Keratinocyte (primary cell): ENCODE measurements at regions not wholly inside any gene's neighbourhood (a gene's known extent, or its start where the extent isn't known, plus 50 kb on each side); places are given as distances from the start of the nearest gene placed in this dataset.

ENCODE experiments used
- DNase-seq: peaks from one replicate; pipeline ENCODE4 v3.0.0-alpha.2; 2011; ENCODE audit warnings: low read depth, missing footprints, low spot score
- FAIRE-seq: peaks from 2 replicates; lab custom pipeline; 2011; peaks lifted over from hg19 to GRCh38; lab: Jason Lieb, UNC
- H2AFZ ChIP-seq: 2 replicates; pipeline ENCODE4 v1.6.0; 2012; ENCODE audit warnings: low read length, control low read depth, inconsistent platforms; ENCODE audit not compliant: control insufficient read depth
- H3K27ac ChIP-seq: 2 replicates; pipeline ENCODE4 v1.5.1; 2011; ENCODE audit warnings: low read length; ENCODE audit not compliant: control insufficient read depth, insufficient read depth
- H3K27me3 ChIP-seq: 3 replicates; pipeline ENCODE4 v1.6.0; 2011; ENCODE audit warnings: low read length; ENCODE audit not compliant: control insufficient read depth, insufficient read depth; ENCODE audit errors: extremely low read depth
- H3K36me3 ChIP-seq, 2 experiments: 2 replicates in 1 of 2; 3 replicates in 1 of 2; pipeline ENCODE4 v1.5.1; 2011; ENCODE audit warnings: low read length in 2 of 2, mild to moderate bottlenecking in 1 of 2; ENCODE audit not compliant: control insufficient read depth in 2 of 2, insufficient read depth in 2 of 2; ENCODE audit errors: extremely low read depth in 1 of 2
- H3K4me1 ChIP-seq: 3 replicates; pipeline ENCODE4 v1.5.1; 2011; ENCODE audit warnings: low read length; ENCODE audit not compliant: control insufficient read depth, insufficient read depth; ENCODE audit errors: extremely low read depth
- H3K4me2 ChIP-seq: 3 replicates; pipeline ENCODE4 v1.6.0; 2011; ENCODE audit warnings: low read depth, low read length; ENCODE audit not compliant: control insufficient read depth, insufficient read depth; ENCODE audit errors: extremely low read depth
- H3K4me3 ChIP-seq, 3 experiments: fragments of 200-600 bp in 1 of 3; sonication (generic) in 1 of 3; 2 replicates in 2 of 3; 3 replicates in 1 of 3; pipeline ENCODE4 v1.5.1; 2011 to 2016; ENCODE audit warnings: low read length in 3 of 3, mild to moderate bottlenecking in 3 of 3, control low read depth in 2 of 3, inconsistent platforms in 1 of 3, low read depth in 1 of 3, mixed read lengths in 1 of 3, mixed run types in 1 of 3, moderate library complexity in 1 of 3; ENCODE audit not compliant: control insufficient read depth in 2 of 3, insufficient read depth in 2 of 3; ENCODE audit errors: extremely low read depth in 1 of 3
- H3K79me2 ChIP-seq: 2 replicates; pipeline ENCODE4 v1.6.0; 2012; ENCODE audit warnings: low read length; ENCODE audit not compliant: control insufficient read depth, insufficient read depth
- H3K9ac ChIP-seq: 3 replicates; pipeline ENCODE4 v1.6.0; 2011; ENCODE audit warnings: low read length; ENCODE audit not compliant: control insufficient read depth, insufficient read depth; ENCODE audit errors: extremely low read depth
- H3K9me1 ChIP-seq: 3 replicates; pipeline ENCODE4 v1.6.0; 2011; ENCODE audit warnings: low read length; ENCODE audit not compliant: control insufficient read depth, insufficient read depth; ENCODE audit errors: extremely low read depth
- H3K9me3 ChIP-seq: 2 replicates; pipeline ENCODE4 v1.5.1; 2012; ENCODE audit warnings: low read depth, low read length; ENCODE audit not compliant: control insufficient read depth
- H4K20me1 ChIP-seq: 3 replicates; pipeline ENCODE4 v1.6.0; 2011; ENCODE audit warnings: low read length; ENCODE audit not compliant: control insufficient read depth, insufficient read depth; ENCODE audit errors: extremely low read depth
- CTCF ChIP-seq, 3 experiments: IDR thresholded peaks in 1 of 3; conservative IDR thresholded peaks in 1 of 3; optimal IDR thresholded peaks in 1 of 3; 2 replicates in 2 of 3; 3 replicates in 1 of 3; pipeline versions ENCODE3 to v1.5.1; 2011; ENCODE audit warnings: low read length in 3 of 3, mild to moderate bottlenecking in 3 of 3, moderate library complexity in 2 of 3, control low read depth in 1 of 3, inconsistent platforms in 1 of 3; ENCODE audit not compliant: insufficient read depth in 2 of 3; ENCODE audit errors: extremely low read depth in 1 of 3
- EZH2 ChIP-seq: IDR thresholded peaks from one replicate; pipeline ENCODE4 v1.6.1; 2012; ENCODE audit warnings: inconsistent platforms, mild to moderate bottlenecking, low read length, moderate library complexity
- dilution Hi-C: fragments of 300-500 bp; cut with MboI; formaldehyde crosslinking; loops from one replicate; pipeline ENCODE4 v1.7.0; 2020; ENCODE audit warnings: low sequenced_read_pairs; ENCODE audit not compliant: extremely low pct_ligation_motif_present

GRCh38 chr6:26275663-26276062, 89.3 kb upstream of the BTN3A2 start:
- H3K79me2 ChIP-seq, result no peaks in the 10 kb centered on the region
- no peaks in the 10 kb centered on the region for H3K9me1 ChIP-seq
- no peak for DNase-seq
- H3K9me3 ChIP-seq, result no peaks in the 10 kb centered on the region
- dilution Hi-C loops, result no loop called here
- no peak for TF ChIP-seq CTCF (optimal IDR thresholded peaks at IDR 0.05 in 1 of 3, IDR thresholded peaks at IDR 0.05 in 1 of 3, conservative IDR thresholded peaks at IDR 0.05 in 1 of 3; ENCODE audit: extremely low read depth in 1 of 3, insufficient read depth in 2 of 3, low read length in 3 of 3)
- TF ChIP-seq EZH2, result no peak
- no peak for FAIRE-seq
- no peak overlapping the region for H3K27ac ChIP-seq
- no peaks in the 10 kb centered on the region for H4K20me1 ChIP-seq
- peaks cover 16% of the 10 kb centered on the region for H3K4me1 ChIP-seq
- no peaks in the 10 kb centered on the region for H3K27me3 ChIP-seq
- H3K9ac ChIP-seq, result no peak overlapping the region
- no peak overlapping the region for H2AFZ ChIP-seq
- H3K4me2 ChIP-seq, result no peak overlapping the region
- H3K4me3 ChIP-seq, result no peak overlapping the region
- no peaks in the 10 kb centered on the region for H3K36me3 ChIP-seq

GRCh38 chr6:26276841-26277648, 88.0 kb upstream of the BTN3A2 start:
- TF ChIP-seq CTCF (optimal IDR thresholded peaks at IDR 0.05 in 1 of 3, IDR thresholded peaks at IDR 0.05 in 1 of 3, conservative IDR thresholded peaks at IDR 0.05 in 1 of 3; ENCODE audit: extremely low read depth in 1 of 3, insufficient read depth in 2 of 3, low read length in 3 of 3) (no peak), EZH2 (no peak)
- dilution Hi-C loops, result no loop called here
- no peak overlapping the region for H3K27ac ChIP-seq
- H2AFZ ChIP-seq, result no peak overlapping the region
- no peak overlapping the region for H3K4me2 ChIP-seq
- H3K9ac ChIP-seq, result no peak overlapping the region
- no peaks in the 10 kb centered on the region for H3K9me1 ChIP-seq
- peaks cover 8% of the 10 kb centered on the region for H3K4me1 ChIP-seq
- H3K79me2 ChIP-seq, result no peaks in the 10 kb centered on the region
- DNase-seq, result no peak
- no peaks in the 10 kb centered on the region for H4K20me1 ChIP-seq
- H3K27me3 ChIP-seq, result no peaks in the 10 kb centered on the region
- H3K9me3 ChIP-seq, result no peaks in the 10 kb centered on the region
- H3K4me3 ChIP-seq, result no peak overlapping the region
- FAIRE-seq, result no peak
- H3K36me3 ChIP-seq, result peaks cover 0 to 3% of the 10 kb centered on the region in 2 experiments
